IPS-15b (cell line): ENCODE measurements at regions not wholly inside any gene's neighbourhood (a gene's known extent, or its start where the extent isn't known, plus 50 kb on each side); places are given as distances from the start of the nearest gene placed in this dataset.

ENCODE experiments used
- H3K27me3 ChIP-seq: one replicate; pipeline ENCODE4 v1.6.1; 2013; ENCODE audit warnings: low read length; ENCODE audit not compliant: control insufficient read depth, insufficient read depth
- H3K36me3 ChIP-seq: one replicate; pipeline ENCODE4 v1.6.1; 2013; ENCODE audit warnings: low read length; ENCODE audit not compliant: control insufficient read depth, insufficient read depth
- H3K4me1 ChIP-seq: one replicate; pipeline ENCODE4 v1.6.1; 2013; ENCODE audit warnings: mild to moderate bottlenecking, low read length; ENCODE audit not compliant: control insufficient read depth, insufficient read depth
- H3K4me3 ChIP-seq: one replicate; pipeline ENCODE4 v1.5.1; 2013; ENCODE audit warnings: low read depth, low read length
- H3K9ac ChIP-seq: one replicate; pipeline ENCODE4 v1.6.1; 2013; ENCODE audit warnings: low read depth, mild to moderate bottlenecking, low read length
- H3K9me3 ChIP-seq: one replicate; pipeline ENCODE4 v1.6.1; 2013; ENCODE audit warnings: mild to moderate bottlenecking, low read length; ENCODE audit not compliant: control insufficient read depth, insufficient read depth

- Histone ChIP-seq H3K27me3 (no peaks in the 10 kb centered on the region), H3K36me3 (no peaks in the 10 kb centered on the region), H3K9ac (no peak overlapping the region), H3K4me3 (no peak overlapping the region), H3K4me1 (no peaks in the 10 kb centered on the region), H3K9me3 (no peaks in the 10 kb centered on the region)
These were observed 923.0 kb upstream of the CELF2 start for GRCh38 chr10:10094691-10095090.

GRCh38 chr10:10096296-10096695, 921.4 kb upstream of the CELF2 start:
- Histone ChIP-seq H3K9me3 (no peaks in the 10 kb centered on the region), H3K4me3 (no peak overlapping the region), H3K27me3 (no peaks in the 10 kb centered on the region), H3K36me3 (no peaks in the 10 kb centered on the region), H3K4me1 (no peaks in the 10 kb centered on the region), H3K9ac (no peak overlapping the region)

GRCh38 chr10:10096898-10097297, 920.8 kb upstream of the CELF2 start:
- Histone ChIP-seq H3K9me3 (no peaks in the 10 kb centered on the region), H3K4me1 (no peaks in the 10 kb centered on the region), H3K4me3 (no peak overlapping the region), H3K27me3 (no peaks in the 10 kb centered on the region), H3K9ac (no peak overlapping the region), H3K36me3 (no peaks in the 10 kb centered on the region)

GRCh38 chr10:10101106-10101505, 916.6 kb upstream of the CELF2 start:
- Histone ChIP-seq H3K36me3 (no peaks in the 10 kb centered on the region), H3K4me1 (no peaks in the 10 kb centered on the region), H3K9me3 (no peaks in the 10 kb centered on the region), H3K4me3 (no peak overlapping the region), H3K27me3 (no peaks in the 10 kb centered on the region), H3K9ac (no peak overlapping the region)

GRCh38 chr10:10110844-10111490, 906.7 kb upstream of the CELF2 start:
- H3K9ac ChIP-seq: no peak overlapping the region
- no peaks in the 10 kb centered on the region for H3K27me3 ChIP-seq
- H3K4me3 ChIP-seq: no peak overlapping the region
- no peaks in the 10 kb centered on the region for H3K9me3 ChIP-seq
- no peaks in the 10 kb centered on the region for H3K4me1 ChIP-seq
- H3K36me3 ChIP-seq: no peaks in the 10 kb centered on the region

- Histone ChIP-seq H3K4me1 (no peaks in the 10 kb centered on the region), H3K9ac (no peak overlapping the region), H3K9me3 (no peaks in the 10 kb centered on the region), H3K36me3 (no peaks in the 10 kb centered on the region), H3K4me3 (no peak overlapping the region), H3K27me3 (no peaks in the 10 kb centered on the region)
These were observed 899.5 kb upstream of the CELF2 start for GRCh38 chr10:10118131-10118530.

- H3K27me3 ChIP-seq: no peaks in the 10 kb centered on the region
- H3K4me3 ChIP-seq: no peak overlapping the region
- H3K4me1 ChIP-seq: no peaks in the 10 kb centered on the region
- no peaks in the 10 kb centered on the region for H3K9me3 ChIP-seq
- H3K9ac ChIP-seq: no peak overlapping the region
- H3K36me3 ChIP-seq: no peaks in the 10 kb centered on the region
These were observed 897.0 kb upstream of the CELF2 start for GRCh38 chr10:10120671-10121070.

- no peak overlapping the region for H3K4me3 ChIP-seq
- no peaks in the 10 kb centered on the region for H3K4me1 ChIP-seq
- H3K9ac ChIP-seq: no peak overlapping the region
- no peaks in the 10 kb centered on the region for H3K36me3 ChIP-seq
- no peaks in the 10 kb centered on the region for H3K9me3 ChIP-seq
- H3K27me3 ChIP-seq: no peaks in the 10 kb centered on the region
These were observed 892.0 kb upstream of the CELF2 start for GRCh38 chr10:10125676-10126075.

GRCh38 chr10:10126218-10126617, 891.5 kb upstream of the CELF2 start:
- no peak overlapping the region for H3K4me3 ChIP-seq
- no peaks in the 10 kb centered on the region for H3K36me3 ChIP-seq
- no peak overlapping the region for H3K9ac ChIP-seq
- no peaks in the 10 kb centered on the region for H3K27me3 ChIP-seq
- no peaks in the 10 kb centered on the region for H3K4me1 ChIP-seq
- H3K9me3 ChIP-seq: no peaks in the 10 kb centered on the region

- H3K9ac ChIP-seq: no peak overlapping the region
- no peaks in the 10 kb centered on the region for H3K9me3 ChIP-seq
- H3K4me1 ChIP-seq: no peaks in the 10 kb centered on the region
- no peaks in the 10 kb centered on the region for H3K27me3 ChIP-seq
- no peaks in the 10 kb centered on the region for H3K36me3 ChIP-seq
- H3K4me3 ChIP-seq: no peak overlapping the region
These were observed 889.3 kb upstream of the CELF2 start for GRCh38 chr10:10128387-10128786.

GRCh38 chr10:10130686-10131085, 887.0 kb upstream of the CELF2 start:
- H3K4me3 ChIP-seq: no peak overlapping the region
- no peaks in the 10 kb centered on the region for H3K36me3 ChIP-seq
- H3K9ac ChIP-seq: no peak overlapping the region
- H3K27me3 ChIP-seq: no peaks in the 10 kb centered on the region
- H3K4me1 ChIP-seq: no peaks in the 10 kb centered on the region
- no peaks in the 10 kb centered on the region for H3K9me3 ChIP-seq

- Histone ChIP-seq H3K27me3 (no peaks in the 10 kb centered on the region), H3K36me3 (no peaks in the 10 kb centered on the region), H3K4me1 (no peaks in the 10 kb centered on the region), H3K4me3 (no peak overlapping the region), H3K9ac (no peak overlapping the region), H3K9me3 (no peaks in the 10 kb centered on the region)
These were observed 885.7 kb upstream of the CELF2 start for GRCh38 chr10:10132009-10132408.
